K562 (cell line): ENCODE measurements at regions not wholly inside any gene's neighbourhood (a gene's known extent, or its start where the extent isn't known, plus 50 kb on each side); places are given as distances from the start of the nearest gene placed in this dataset.

ENCODE experiments used
- CHD4 ChIP-seq: fragments of 200-600 bp; sonication (generic); IDR thresholded peaks from 3 replicates; pipeline ENCODE4 v1.6.1; 2012; ENCODE audit warnings: low read depth, mild to moderate bottlenecking, mixed read lengths, low read length, inconsistent platforms; ENCODE audit not compliant: insufficient read depth, insufficient replicate concordance, poor library complexity, severe bottlenecking
- GTF2F1 ChIP-seq: IDR thresholded peaks from 2 replicates; pipeline ENCODE4 v1.6.1; 2011; ENCODE audit warnings: low read depth, low read length, improper control_type of control experiment
- HDAC2 ChIP-seq: fragments of 450-650 bp; IDR thresholded peaks from 2 replicates; pipeline ENCODE4 v1.6.1; 2016; ENCODE audit warnings: mild to moderate bottlenecking
- HNRNPH1 ChIP-seq: fragments of 200-400 bp; formaldehyde crosslinking; optimal IDR thresholded peaks from 2 replicates; pipeline ENCODE3; 2017; ENCODE audit warnings: low read depth, mild to moderate bottlenecking, low read length, moderate library complexity
- KAT8 ChIP-seq: fragments of 450-650 bp; IDR thresholded peaks from 2 replicates; pipeline ENCODE4 v1.6.1; 2016; ENCODE audit warnings: low read depth, mild to moderate bottlenecking
- NCOA1 ChIP-seq: fragments of 450-650 bp; IDR thresholded peaks from 2 replicates; pipeline ENCODE4 v1.6.1; 2016; ENCODE audit warnings: low read depth
- NFE2L1 ChIP-seq: fragments of 450-650 bp; IDR thresholded peaks from 2 replicates; pipeline ENCODE4 v1.6.1; 2016; ENCODE audit warnings: missing genetic modification characterization, low read depth, mild to moderate bottlenecking, missing compliant biosample characterization, moderate library complexity, borderline replicate concordance
- OTX1 ChIP-seq: fragments of 450-650 bp; formaldehyde crosslinking; IDR thresholded peaks from 2 replicates; pipeline ENCODE4 v1.4.0; 2022; ENCODE audit warnings: mild to moderate bottlenecking
- PTRF ChIP-seq: fragments of 450-650 bp; IDR thresholded peaks from 2 replicates; pipeline ENCODE4 v1.6.1; 2016; ENCODE audit warnings: mild to moderate bottlenecking, missing genetic modification characterization, missing compliant biosample characterization
- RBM39 ChIP-seq: fragments of 200-400 bp; formaldehyde crosslinking; optimal IDR thresholded peaks from 2 replicates; pipeline ENCODE3; 2018; ENCODE audit warnings: low read depth, low read length
- SMARCA4 ChIP-seq: fragments of 450-650 bp; IDR thresholded peaks from 2 replicates; pipeline ENCODE4 v1.6.1; 2016
- TRIM24 ChIP-seq, 2 experiments: fragments of 450-650 bp; IDR thresholded peaks; 2 replicates each; pipeline ENCODE4 v1.6.1; 2016
- ZKSCAN1 ChIP-seq: fragments of 150-350 bp; IDR thresholded peaks from 2 replicates; pipeline ENCODE4 v1.6.1; 2016; ENCODE audit warnings: low read depth, low read length
- ZNF212 ChIP-seq: fragments of 450-650 bp; formaldehyde crosslinking; IDR thresholded peaks from 2 replicates; pipeline ENCODE4 v1.4.0; 2020; ENCODE audit warnings: mild to moderate bottlenecking
- TF ChIP-seq, protein P1 (sequence below): fragments of 250-450 bp; sonication (Bioruptor Pico); IDR thresholded peaks from 2 replicates; pipeline ENCODE4 v1.4.0; 2020
- TF ChIP-seq, protein P2 (sequence below): IDR thresholded peaks from 2 replicates; pipeline ENCODE4 v1.6.1; 2012; ENCODE audit warnings: low read depth, low read length, improper control_type of control experiment, borderline replicate concordance

DNA sequence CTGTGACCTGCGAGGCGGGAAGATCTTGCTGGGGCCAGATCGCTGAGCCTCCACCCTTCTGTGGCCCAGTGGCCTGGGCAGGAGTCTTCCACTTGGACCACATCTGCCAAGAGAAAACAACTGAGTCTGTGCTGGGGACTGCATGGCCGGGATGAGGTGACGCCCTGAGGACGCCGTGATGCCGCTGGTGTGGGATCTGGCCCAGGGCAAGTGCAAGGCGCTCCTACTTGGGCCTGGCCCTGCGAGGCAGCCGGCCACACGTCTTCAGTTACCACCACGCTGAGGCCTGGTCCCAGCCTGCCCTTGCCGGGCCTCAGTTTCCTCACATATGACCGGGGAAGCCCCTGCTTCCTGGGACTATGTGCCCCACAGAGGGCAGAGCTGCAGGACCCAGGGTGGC lies 133.4 kb downstream of the SLC25A46 start (continued):
- TF ChIP-seq TRIM24 (IDR thresholded peaks at IDR 0.05): no peak
- TF ChIP-seq SMARCA4: no peak
- TF ChIP-seq, protein P1, sequence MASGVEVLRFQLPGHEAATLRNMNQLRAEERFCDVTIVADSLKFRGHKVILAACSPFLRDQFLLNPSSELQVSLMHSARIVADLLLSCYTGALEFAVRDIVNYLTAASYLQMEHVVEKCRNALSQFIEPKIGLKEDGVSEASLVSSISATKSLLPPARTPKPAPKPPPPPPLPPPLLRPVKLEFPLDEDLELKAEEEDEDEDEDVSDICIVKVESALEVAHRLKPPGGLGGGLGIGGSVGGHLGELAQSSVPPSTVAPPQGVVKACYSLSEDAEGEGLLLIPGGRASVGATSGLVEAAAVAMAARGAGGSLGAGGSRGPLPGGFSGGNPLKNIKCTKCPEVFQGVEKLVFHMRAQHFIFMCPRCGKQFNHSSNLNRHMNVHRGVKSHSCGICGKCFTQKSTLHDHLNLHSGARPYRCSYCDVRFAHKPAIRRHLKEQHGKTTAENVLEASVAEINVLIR: no peak
- no peak for TF ChIP-seq NCOA1
- TF ChIP-seq HNRNPH1: no peak
- TF ChIP-seq ZNF212 (CRISPR knock-in tag): no peak
- no peak for TF ChIP-seq NFE2L1 (tag)
- TF ChIP-seq, protein P2, sequence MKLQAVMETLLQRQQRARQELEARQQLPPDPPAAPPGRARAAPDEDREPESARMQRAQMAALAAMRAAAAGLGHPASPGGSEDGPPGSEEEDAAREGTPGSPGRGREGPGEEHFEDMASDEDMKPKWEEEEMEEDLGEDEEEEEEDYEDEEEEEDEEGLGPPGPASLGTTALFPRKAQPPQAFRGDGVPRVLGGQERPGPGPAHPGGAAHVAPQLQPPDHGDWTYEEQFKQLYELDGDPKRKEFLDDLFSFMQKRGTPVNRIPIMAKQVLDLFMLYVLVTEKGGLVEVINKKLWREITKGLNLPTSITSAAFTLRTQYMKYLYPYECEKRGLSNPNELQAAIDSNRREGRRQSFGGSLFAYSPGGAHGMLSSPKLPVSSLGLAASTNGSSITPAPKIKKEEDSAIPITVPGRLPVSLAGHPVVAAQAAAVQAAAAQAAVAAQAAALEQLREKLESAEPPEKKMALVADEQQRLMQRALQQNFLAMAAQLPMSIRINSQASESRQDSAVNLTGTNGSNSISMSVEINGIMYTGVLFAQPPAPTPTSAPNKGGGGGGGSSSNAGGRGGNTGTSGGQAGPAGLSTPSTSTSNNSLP: no peak
- TF ChIP-seq HDAC2: no peak
- TF ChIP-seq PTRF (tag): no peak
- no peak for TF ChIP-seq RBM39
- no peak for TF ChIP-seq CHD4
- TF ChIP-seq ZKSCAN1: no peak
- TF ChIP-seq GTF2F1: no peak
- TF ChIP-seq OTX1 (CRISPR knock-in tag): no peak
- TF ChIP-seq KAT8: no peak
